IMR-90 (cell line): ENCODE measurements at regions not wholly inside any gene's neighbourhood (a gene's known extent, or its start where the extent isn't known, plus 50 kb on each side); places are given as distances from the start of the nearest gene placed in this dataset.

ENCODE experiments used
- ATAC-seq: fragments of 200-7000 bp; cut with Tn5 transposase; 2 replicates; pipeline ENCODE4 v1.9.1; 2020; ENCODE audit warnings: low read depth, mild to moderate bottlenecking, moderate library complexity
- BruUV-seq: library from RNA; stranded (reverse); fragments of 400-500 nt; replicated peaks from 2 replicates; lab custom pipeline; 2021; lab: Mats Ljungman, UMichigan
- CTCF ChIA-PET: fragments of 300-600 bp; formaldehyde crosslinking; extraction: SDS; loops from one replicate; lab custom pipeline; 2021; ENCODE audit warnings: antibody characterized with exemption; lab: Yijun Ruan, JAX
- POLR2A ChIA-PET: fragments of 300-600 bp; sonication (Branson Sonifier 250); formaldehyde crosslinking; loops from one replicate; lab custom pipeline; 2022; ENCODE audit warnings: antibody characterized with exemption; ENCODE audit not compliant: unreplicated experiment; lab: Charles Lee
- DNase-seq: peaks from one replicate; pipeline ENCODE4 v3.0.0; 2013
- H2AFZ ChIP-seq: replicated peaks from 2 replicates; pipeline ENCODE3; 2013; ENCODE audit warnings: low read length, mild to moderate bottlenecking; ENCODE audit not compliant: poor library complexity
- H2AK5ac ChIP-seq: 2 replicates; pipeline ENCODE4 v1.6.1; 2013; ENCODE audit warnings: low read depth, low read length, inconsistent platforms
- H2AK9ac ChIP-seq: replicated peaks from 2 replicates; pipeline ENCODE3; 2013; ENCODE audit warnings: mild to moderate bottlenecking, low read depth, low read length, moderate library complexity; ENCODE audit not compliant: poor library complexity
- H2BK120ac ChIP-seq: 2 replicates; pipeline ENCODE4 v1.6.1; 2013; ENCODE audit warnings: low read depth, low read length, inconsistent platforms
- H2BK15ac ChIP-seq: 3 replicates; pipeline ENCODE4 v1.6.1; 2013; ENCODE audit warnings: low read depth, low read length, inconsistent platforms
- H2BK20ac ChIP-seq: 2 replicates; pipeline ENCODE4 v1.6.1; 2013; ENCODE audit warnings: low read depth, mild to moderate bottlenecking, inconsistent platforms, low read length, moderate library complexity
- H2BK5ac ChIP-seq: 2 replicates; pipeline ENCODE4 v1.6.1; 2013; ENCODE audit warnings: mild to moderate bottlenecking, low read depth, low read length, inconsistent platforms; ENCODE audit not compliant: poor library complexity, severe bottlenecking
- H3K14ac ChIP-seq: replicated peaks from 2 replicates; pipeline ENCODE4 v1.6.1; 2013; ENCODE audit warnings: low read depth, low read length, inconsistent platforms
- H3K18ac ChIP-seq: 2 replicates; pipeline ENCODE4 v1.6.1; 2013; ENCODE audit warnings: low read depth, low read length, control low read depth
- H3K23ac ChIP-seq: 2 replicates; pipeline ENCODE4 v1.6.1; 2013; ENCODE audit warnings: low read depth, low read length, inconsistent platforms
- H3K27ac ChIP-seq: 2 replicates; pipeline ENCODE4 v1.5.1; 2013; ENCODE audit warnings: mild to moderate bottlenecking, control low read depth, low read length; ENCODE audit not compliant: insufficient read depth
- H3K27me3 ChIP-seq: 2 replicates; pipeline ENCODE4 v1.6.1; 2013; ENCODE audit warnings: low read length; ENCODE audit not compliant: control insufficient read depth, insufficient read depth
- H3K36me3 ChIP-seq: 2 replicates; pipeline ENCODE4 v1.6.1; 2013; ENCODE audit warnings: low read length, mixed read lengths; ENCODE audit not compliant: control insufficient read depth, insufficient read depth
- H3K4ac ChIP-seq: 2 replicates; pipeline ENCODE4 v1.6.1; 2013; ENCODE audit warnings: low read depth, low read length, inconsistent platforms
- H3K4me1 ChIP-seq: 2 replicates; pipeline ENCODE4 v1.6.1; 2013; ENCODE audit warnings: low read length, mixed read lengths; ENCODE audit not compliant: control insufficient read depth, insufficient read depth
- H3K4me2 ChIP-seq: 2 replicates; pipeline ENCODE4 v1.6.1; 2013; ENCODE audit warnings: low read depth, mild to moderate bottlenecking, control low read depth, low read length, moderate library complexity
- H3K4me3 ChIP-seq: 2 replicates; pipeline ENCODE4 v1.5.1; 2013; ENCODE audit warnings: low read depth, mild to moderate bottlenecking, control low read depth, low read length, moderate library complexity; ENCODE audit not compliant: insufficient read depth
- H3K56ac ChIP-seq: 2 replicates; pipeline ENCODE4 v1.6.1; 2013; ENCODE audit warnings: low read length, inconsistent platforms; ENCODE audit not compliant: insufficient read depth; ENCODE audit errors: extremely low read depth
- H3K79me1 ChIP-seq, 2 experiments: 2 replicates each; pipeline ENCODE4 v1.6.1; 2013; ENCODE audit warnings: low read length in 2 of 2, inconsistent platforms in 1 of 2, low read depth in 1 of 2
- H3K9ac ChIP-seq: 2 replicates; pipeline ENCODE4 v1.6.1; 2013; ENCODE audit warnings: low read depth, low read length, control low read depth
- H3K9me1 ChIP-seq: 2 replicates; pipeline ENCODE4 v1.6.1; 2013; ENCODE audit warnings: low read length, inconsistent platforms; ENCODE audit not compliant: insufficient read depth
- H3K9me3 ChIP-seq: 2 replicates; pipeline ENCODE4 v1.6.1; 2013; ENCODE audit warnings: low read length; ENCODE audit not compliant: control insufficient read depth, insufficient read depth
- H4K20me1 ChIP-seq: 2 replicates; pipeline ENCODE4 v1.6.1; 2013; ENCODE audit warnings: low read length, inconsistent platforms; ENCODE audit not compliant: insufficient read depth
- H4K5ac ChIP-seq: 2 replicates; pipeline ENCODE4 v1.6.1; 2013; ENCODE audit warnings: mild to moderate bottlenecking, low read depth, low read length, control low read depth
- H4K8ac ChIP-seq, 2 experiments: 2 replicates each; pipeline ENCODE4 v1.6.1; 2013; ENCODE audit warnings: low read depth in 2 of 2, low read length in 2 of 2, control low read depth in 1 of 2, inconsistent platforms in 1 of 2
- H4K91ac ChIP-seq: 2 replicates; pipeline ENCODE4 v1.6.1; 2013; ENCODE audit warnings: low read depth, low read length, inconsistent platforms; ENCODE audit not compliant: insufficient read depth
- MAZ ChIP-seq: IDR thresholded peaks from 2 replicates; pipeline ENCODE4 v1.6.1; 2012; ENCODE audit warnings: low read depth, mild to moderate bottlenecking, low read length, improper control_type of control experiment, moderate library complexity, borderline replicate concordance
- POLR2A ChIP-seq: IDR thresholded peaks from 2 replicates; pipeline ENCODE4 v1.6.1; 2012; ENCODE audit warnings: mild to moderate bottlenecking, low read depth, low read length
- WGBS, 2 experiments: methylation state at CpG; one replicate each; pipeline versions ENCODE4 v1.1.5 to v1.1.7; 2013; ENCODE audit warnings: missing lambda C conversion rate in 2 of 2; ENCODE audit not compliant: insufficient read length in 1 of 2; ENCODE audit errors: extremely low coverage in 2 of 2; 5-methylcytosine and 5-hydroxymethylcytosine counted together
- dilution Hi-C: fragments of 300-500 bp; cut with HindIII; formaldehyde crosslinking; loops from one replicate; pipeline ENCODE4 v1.14.3; 2018; ENCODE audit warnings: low sequenced_read_pairs; ENCODE audit not compliant: unreplicated experiment
- in situ Hi-C: fragments of 300-500 bp; cut with MboI; formaldehyde crosslinking; loops from 3 replicates; pipeline ENCODE4 v1.14.3; 2019; ENCODE audit warnings: low sequenced_read_pairs, inconsistent platforms, mixed read lengths
- intact Hi-C: fragments of 100-400 bp; cut with micrococcal nuclease; formaldehyde crosslinking; loops from 2 replicates; pipeline ENCODE4 v1.10.0; 2022

DNA sequence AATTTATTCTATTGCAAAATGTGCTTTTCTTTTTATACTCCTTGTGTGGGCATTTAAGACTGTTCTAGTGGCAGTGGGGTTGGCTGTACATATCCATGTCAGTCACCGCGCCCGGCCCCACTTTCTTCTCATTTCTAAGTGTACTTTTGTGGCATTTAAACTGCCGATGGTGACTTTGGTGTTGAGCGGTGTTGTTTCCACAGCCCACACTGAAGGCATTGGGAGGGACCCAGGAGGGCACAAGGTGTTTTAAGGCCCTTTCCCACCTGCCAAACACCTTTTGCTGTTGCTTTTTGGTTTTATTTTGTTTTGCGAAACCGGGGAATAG lies 369.7 kb downstream of the MTX2 start:
- H2BK15ac ChIP-seq = no peak overlapping the region
- in situ Hi-C loops = loop anchor here (5.0 to 10.0 kb wide), 2 partner anchors 184 to 512 kb away; partner anchors contain the start of gene HOXD8
- no peak overlapping the region for H4K5ac ChIP-seq
- dilution Hi-C loops = no loop called here
- H3K4me3 ChIP-seq = no peak overlapping the region
- BruUV-seq = no TSS peak
- no peak overlapping the region for H2BK120ac ChIP-seq
- ChIA-PET POLR2A (no interaction called here), CTCF (interaction anchor here (3.9 kb wide), 1 partner anchor 13 kb away, joined by 17 read pairs; no protein-coding TSS in a partner anchor)
- H4K20me1 ChIP-seq = no peaks in the 10 kb centered on the region
- no peak overlapping the region for H3K27ac ChIP-seq
- no peak overlapping the region for H2AFZ ChIP-seq
- H3K14ac ChIP-seq = no peak overlapping the region
- H4K91ac ChIP-seq = no peak overlapping the region
- H4K8ac ChIP-seq = no peak overlapping the region
- no peaks in the 10 kb centered on the region for H3K36me3 ChIP-seq
- DNase-seq (no peak), ATAC-seq (no peak)
- intact Hi-C loops = no loop called here
- no peak overlapping the region for H2AK5ac ChIP-seq
- no peak overlapping the region for H3K23ac ChIP-seq
- no peak overlapping the region for H3K56ac ChIP-seq
- no peak overlapping the region for H2BK20ac ChIP-seq
- H2AK9ac ChIP-seq = no peak overlapping the region
- no peak for TF ChIP-seq MAZ
- no peak for TF ChIP-seq POLR2A
- peaks cover 33% of the 10 kb centered on the region for H3K27me3 ChIP-seq
- no peak overlapping the region for H3K9ac ChIP-seq
- no peaks in the 10 kb centered on the region for H3K79me1 ChIP-seq
- H3K4ac ChIP-seq = no peak overlapping the region
- no peak overlapping the region for H3K18ac ChIP-seq
- WGBS, 2 experiments = no CpG with 5 or more reads among the region's 7 CpGs
- no peak overlapping the region for H2BK5ac ChIP-seq
- no peak overlapping the region for H3K4me2 ChIP-seq
- H3K4me1 ChIP-seq = no peaks in the 10 kb centered on the region
- H3K9me3 ChIP-seq = no peaks in the 10 kb centered on the region
- no peaks in the 10 kb centered on the region for H3K9me1 ChIP-seq
